PFSK-1 (cell line): ENCODE measurements at regions not wholly inside any gene's neighbourhood (a gene's known extent, or its start where the extent isn't known, plus 50 kb on each side); places are given as distances from the start of the nearest gene placed in this dataset.

Experiments
- FOXP2 ChIP-seq: optimal IDR thresholded peaks from 2 replicates; pipeline ENCODE3; 2011; ENCODE audit warnings: borderline replicate concordance, control low read depth, inconsistent platforms; ENCODE audit not compliant: insufficient read depth; ENCODE audit errors: extremely low read length, extremely low read depth
- POLR2AphosphoS5 ChIP-seq: IDR thresholded peaks from 2 replicates; pipeline ENCODE4 v1.6.1; 2012; ENCODE audit warnings: low read depth, mild to moderate bottlenecking, control low read depth, low read length, moderate library complexity
- REST ChIP-seq, 2 experiments: IDR thresholded peaks; 2 replicates each; pipeline versions ENCODE4 v1.6.1 to v1.8.0; 2011 to 2012; ENCODE audit warnings: low read depth in 2 of 2, low read length in 2 of 2, control low read depth in 1 of 2, inconsistent platforms in 1 of 2, mild to moderate bottlenecking in 1 of 2, moderate library complexity in 1 of 2; ENCODE audit not compliant: insufficient read depth in 1 of 2
- SIN3A ChIP-seq: IDR thresholded peaks from 2 replicates; pipeline ENCODE4 v1.6.1; 2012; ENCODE audit warnings: mild to moderate bottlenecking, low read length, moderate library complexity, borderline replicate concordance; ENCODE audit not compliant: insufficient read depth
- TAF1 ChIP-seq: IDR thresholded peaks from 2 replicates; pipeline ENCODE4 v1.6.1; 2012; ENCODE audit warnings: low read length, control low read depth, borderline replicate concordance; ENCODE audit not compliant: insufficient read depth

GRCh38 chr7:51824050-51824449 lies 507.4 kb upstream of the COBL start:
- no peak for TF ChIP-seq POLR2AphosphoS5
- TF ChIP-seq FOXP2: no peak
- no peak for TF ChIP-seq SIN3A
- TF ChIP-seq TAF1: no peak
- TF ChIP-seq REST (IDR thresholded peaks at IDR 0.05; ENCODE audit: insufficient read depth in 1 of 2, low read depth in 2 of 2, low read length in 2 of 2): no peak

- TF ChIP-seq FOXP2 (no peak), SIN3A (no peak), TAF1 (no peak), POLR2AphosphoS5 (no peak), REST (IDR thresholded peaks at IDR 0.05; ENCODE audit: insufficient read depth in 1 of 2, low read depth in 2 of 2, low read length in 2 of 2) (no peak)
Measured at GRCh38 chr7:51823437-51823836, 506.8 kb upstream of the COBL start.

- no peak for TF ChIP-seq SIN3A
- no peak for TF ChIP-seq REST (IDR thresholded peaks at IDR 0.05; ENCODE audit: insufficient read depth in 1 of 2, low read depth in 2 of 2, low read length in 2 of 2)
- no peak for TF ChIP-seq FOXP2
- TF ChIP-seq TAF1: no peak
- TF ChIP-seq POLR2AphosphoS5: no peak
Measured at GRCh38 chr7:51817694-51818225, 501.2 kb upstream of the COBL start.

- no peak for TF ChIP-seq TAF1
- no peak for TF ChIP-seq FOXP2
- TF ChIP-seq REST (IDR thresholded peaks at IDR 0.05; ENCODE audit: insufficient read depth in 1 of 2, low read depth in 2 of 2, low read length in 2 of 2): no peak
- no peak for TF ChIP-seq SIN3A
- no peak for TF ChIP-seq POLR2AphosphoS5
Measured at GRCh38 chr7:51802718-51803117, 486.1 kb upstream of the COBL start.

- TF ChIP-seq TAF1 (no peak), FOXP2 (no peak), SIN3A (no peak)
Measured at GRCh38 chr7:51797371-51797770, 480.8 kb upstream of the COBL start.
